WTC11 (cell line): ENCODE measurements at regions not wholly inside any gene's neighbourhood (a gene's known extent, or its start where the extent isn't known, plus 50 kb on each side); places are given as distances from the start of the nearest gene placed in this dataset.

Experiments used
- ATAC-seq: fragments of 200-7000 bp; cut with Tn5 transposase; 2 replicates; pipeline ENCODE4 v1.10.0; 2021; ENCODE audit warnings: mild to moderate bottlenecking, moderate library complexity
- CTCF ChIA-PET: fragments of 300-600 bp; sonication (Branson Sonifier 250); formaldehyde crosslinking; loops from one replicate; lab custom pipeline; 2021; ENCODE audit warnings: antibody characterized with exemption; lab: Charles Lee
- POLR2A ChIA-PET: fragments of 350-600 bp; sonication (Branson Sonifier 250); formaldehyde crosslinking; loops from one replicate; lab custom pipeline; 2021; ENCODE audit warnings: antibody characterized with exemption; lab: Charles Lee
- DNase-seq: peaks from one replicate; pipeline ENCODE4 v3.0.0; 2021; ENCODE audit warnings: low spot score
- H3K27ac Mint-ChIP-seq: 2 replicates; pipeline ENCODE4 v1.8.0; 2021; ENCODE audit warnings: mixed read lengths
- H3K27me3 Mint-ChIP-seq: 2 replicates; pipeline ENCODE4 v1.8.0; 2021; ENCODE audit warnings: low read depth, mild to moderate bottlenecking, moderate library complexity, mixed read lengths
- H3K36me3 Mint-ChIP-seq: 2 replicates; pipeline ENCODE4 v1.8.0; 2021; ENCODE audit warnings: mixed read lengths
- H3K4me1 Mint-ChIP-seq: 2 replicates; pipeline ENCODE4 v1.8.0; 2022; ENCODE audit warnings: mixed read lengths
- H3K4me3 Mint-ChIP-seq: 2 replicates; pipeline ENCODE4 v1.8.0; 2021; ENCODE audit warnings: mild to moderate bottlenecking, moderate library complexity, mixed read lengths
- H3K9me3 Mint-ChIP-seq: 2 replicates; pipeline ENCODE4 v1.8.0; 2021; ENCODE audit warnings: mixed read lengths
- ARID4B ChIP-seq: sonication (generic); formaldehyde crosslinking; IDR thresholded peaks from 2 replicates; pipeline ENCODE4 v1.8.0; 2023; ENCODE audit warnings: missing genetic modification reagents, mild to moderate bottlenecking, borderline replicate concordance
- CDX4 ChIP-seq: fragments of 250-450 bp; sonication (Bioruptor Pico); IDR thresholded peaks from 2 replicates; pipeline ENCODE4 v1.9.0; 2021; ENCODE audit warnings: moderate library complexity, mild to moderate bottlenecking, inconsistent platforms, borderline replicate concordance
- FOXJ3 ChIP-seq: sonication (generic); formaldehyde crosslinking; IDR thresholded peaks from 2 replicates; pipeline ENCODE4 v1.9.0; 2021; ENCODE audit warnings: missing genetic modification reagents, mild to moderate bottlenecking, borderline replicate concordance
- GRHL2 ChIP-seq: fragments of 250-450 bp; sonication (Bioruptor Pico); IDR thresholded peaks from 2 replicates; pipeline ENCODE4 v1.8.0; 2022; ENCODE audit warnings: mild to moderate bottlenecking, moderate library complexity; ENCODE audit not compliant: insufficient replicate concordance, severe bottlenecking
- HMGA2 ChIP-seq: fragments of 250-450 bp; sonication (Bioruptor Pico); IDR thresholded peaks from 2 replicates; pipeline ENCODE4 v1.4.0; 2021; ENCODE audit warnings: mild to moderate bottlenecking, moderate library complexity
- HMGXB4 ChIP-seq: sonication (generic); formaldehyde crosslinking; IDR thresholded peaks from 2 replicates; pipeline ENCODE4 v1.8.1; 2023; ENCODE audit warnings: mild to moderate bottlenecking, moderate library complexity, missing genetic modification reagents
- ZBTB21 ChIP-seq: sonication (generic); formaldehyde crosslinking; IDR thresholded peaks from 2 replicates; pipeline ENCODE4 v1.8.1; 2023; ENCODE audit warnings: mild to moderate bottlenecking, missing genetic modification reagents, borderline replicate concordance
- TF ChIP-seq, protein P1 (sequence below): sonication (generic); formaldehyde crosslinking; IDR thresholded peaks from 2 replicates; pipeline ENCODE4 v1.8.1; 2023; ENCODE audit warnings: mild to moderate bottlenecking, missing genetic modification reagents, moderate library complexity
- TF ChIP-seq, protein P2 (sequence below): sonication (generic); formaldehyde crosslinking; IDR thresholded peaks from 2 replicates; pipeline ENCODE4 v1.8.1; 2022; ENCODE audit warnings: missing genetic modification reagents, borderline replicate concordance
- TF ChIP-seq, protein P3 (sequence below): sonication (generic); formaldehyde crosslinking; IDR thresholded peaks from 2 replicates; pipeline ENCODE4 v1.8.1; 2022; ENCODE audit warnings: mild to moderate bottlenecking, missing genetic modification reagents, moderate library complexity, borderline replicate concordance
- TF ChIP-seq, protein P4 (sequence below): fragments of 250-450 bp; sonication (Bioruptor Pico); IDR thresholded peaks from 2 replicates; pipeline ENCODE4 v1.9.0; 2021; ENCODE audit warnings: mild to moderate bottlenecking

GRCh38 chr19:57026476-57026875, 93.3 kb upstream of the USP29 start:
- Mint-ChIP-seq H3K4me1 (no peaks in the 10 kb centered on the region), H3K36me3 (peaks cover 70% of the 10 kb centered on the region), H3K27ac (no peak overlapping the region), H3K9me3 (peaks cover 80% of the 10 kb centered on the region), H3K4me3 (no peak overlapping the region), H3K27me3 (peaks cover 17% of the 10 kb centered on the region)
- TF ChIP-seq, protein P1, sequence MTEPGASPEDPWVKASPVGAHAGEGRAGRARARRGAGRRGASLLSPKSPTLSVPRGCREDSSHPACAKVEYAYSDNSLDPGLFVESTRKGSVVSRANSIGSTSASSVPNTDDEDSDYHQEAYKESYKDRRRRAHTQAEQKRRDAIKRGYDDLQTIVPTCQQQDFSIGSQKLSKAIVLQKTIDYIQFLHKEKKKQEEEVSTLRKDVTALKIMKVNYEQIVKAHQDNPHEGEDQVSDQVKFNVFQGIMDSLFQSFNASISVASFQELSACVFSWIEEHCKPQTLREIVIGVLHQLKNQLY (CRISPR knock-in tag): no peak
- TF ChIP-seq CDX4 (CRISPR knock-in tag) (no peak), FOXJ3 (CRISPR knock-in tag) (no peak), GRHL2 (CRISPR knock-in tag) (no peak)
- TF ChIP-seq, protein P2, sequence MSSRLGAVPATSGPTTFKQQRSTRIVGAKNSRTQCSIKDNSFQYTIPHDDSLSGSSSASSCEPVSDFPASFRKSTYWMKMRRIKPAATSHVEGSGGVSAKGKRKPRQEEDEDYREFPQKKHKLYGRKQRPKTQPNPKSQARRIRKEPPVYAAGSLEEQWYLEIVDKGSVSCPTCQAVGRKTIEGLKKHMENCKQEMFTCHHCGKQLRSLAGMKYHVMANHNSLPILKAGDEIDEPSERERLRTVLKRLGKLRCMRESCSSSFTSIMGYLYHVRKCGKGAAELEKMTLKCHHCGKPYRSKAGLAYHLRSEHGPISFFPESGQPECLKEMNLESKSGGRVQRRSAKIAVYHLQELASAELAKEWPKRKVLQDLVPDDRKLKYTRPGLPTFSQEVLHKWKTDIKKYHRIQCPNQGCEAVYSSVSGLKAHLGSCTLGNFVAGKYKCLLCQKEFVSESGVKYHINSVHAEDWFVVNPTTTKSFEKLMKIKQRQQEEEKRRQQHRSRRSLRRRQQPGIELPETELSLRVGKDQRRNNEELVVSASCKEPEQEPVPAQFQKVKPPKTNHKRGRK (CRISPR knock-in tag): no peak
- DNase-seq: no peak
- POLR2A ChIA-PET: no interaction called here
- no peak for ATAC-seq
- CTCF ChIA-PET: no interaction called here

DNA sequence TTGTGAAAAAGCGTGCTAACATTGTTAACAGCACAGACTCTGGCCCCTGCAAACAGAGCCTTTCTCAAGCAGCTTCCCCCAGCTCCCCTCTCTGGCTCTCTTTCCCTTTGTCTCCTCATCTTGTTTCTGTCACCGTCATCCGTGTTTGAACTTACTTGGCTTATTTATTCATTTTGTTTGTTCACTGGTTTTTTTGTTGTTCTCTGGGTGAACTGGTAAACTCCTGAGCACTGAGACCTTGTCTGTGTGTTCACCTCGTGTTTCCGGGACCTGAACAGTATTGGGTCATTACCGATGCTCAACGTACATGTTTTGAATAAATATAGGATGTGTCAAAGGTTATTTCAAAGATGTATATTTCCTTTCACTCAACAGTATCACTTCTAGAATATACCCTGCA, 92.4 kb upstream of the USP29 start:
- H3K27me3 Mint-ChIP-seq: peaks cover 17% of the 10 kb centered on the region
- ChIA-PET POLR2A (no interaction called here), CTCF (no interaction called here)
- H3K9me3 Mint-ChIP-seq: peaks cover 79% of the 10 kb centered on the region
- H3K27ac Mint-ChIP-seq: no peak overlapping the region
- no peak for ATAC-seq
- H3K4me1 Mint-ChIP-seq: no peaks in the 10 kb centered on the region
- TF ChIP-seq, protein P3, sequence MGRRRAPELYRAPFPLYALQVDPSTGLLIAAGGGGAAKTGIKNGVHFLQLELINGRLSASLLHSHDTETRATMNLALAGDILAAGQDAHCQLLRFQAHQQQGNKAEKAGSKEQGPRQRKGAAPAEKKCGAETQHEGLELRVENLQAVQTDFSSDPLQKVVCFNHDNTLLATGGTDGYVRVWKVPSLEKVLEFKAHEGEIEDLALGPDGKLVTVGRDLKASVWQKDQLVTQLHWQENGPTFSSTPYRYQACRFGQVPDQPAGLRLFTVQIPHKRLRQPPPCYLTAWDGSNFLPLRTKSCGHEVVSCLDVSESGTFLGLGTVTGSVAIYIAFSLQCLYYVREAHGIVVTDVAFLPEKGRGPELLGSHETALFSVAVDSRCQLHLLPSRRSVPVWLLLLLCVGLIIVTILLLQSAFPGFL (CRISPR knock-in tag): no peak
- TF ChIP-seq FOXJ3 (CRISPR knock-in tag): no peak
- no peak for TF ChIP-seq HMGA2 (CRISPR knock-in tag)
- no peak for TF ChIP-seq HMGXB4
- TF ChIP-seq ZBTB21 (CRISPR knock-in tag): no peak
- TF ChIP-seq ARID4B (CRISPR knock-in tag): no peak
- TF ChIP-seq, protein P4, sequence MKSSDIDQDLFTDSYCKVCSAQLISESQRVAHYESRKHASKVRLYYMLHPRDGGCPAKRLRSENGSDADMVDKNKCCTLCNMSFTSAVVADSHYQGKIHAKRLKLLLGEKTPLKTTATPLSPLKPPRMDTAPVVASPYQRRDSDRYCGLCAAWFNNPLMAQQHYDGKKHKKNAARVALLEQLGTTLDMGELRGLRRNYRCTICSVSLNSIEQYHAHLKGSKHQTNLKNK (CRISPR knock-in tag): no peak
- TF ChIP-seq, all 79 proteins: peak for 0
- Mint-ChIP-seq H3K36me3 (peaks cover 67% of the 10 kb centered on the region), H3K4me3 (no peak overlapping the region)
- DNase-seq: no peak
